Fibroblast of lung (primary cell): ENCODE measurements at regions not wholly inside any gene's neighbourhood (a gene's known extent, or its start where the extent isn't known, plus 50 kb on each side); places are given as distances from the start of the nearest gene placed in this dataset.
A peak's percentile ranks its signal among the peaks of the same experiment; 100 is the strongest.

ENCODE experiments used
- DNase-seq, 2 donors: peaks; one replicate each; pipeline versions ENCODE4 v3.0.0 to v3.0.0-alpha.2; 2010; ENCODE audit warnings: low read depth in 2 of 2
- H2AFZ ChIP-seq: 2 replicates; pipeline ENCODE4 v1.5.1; 2012; ENCODE audit warnings: low read length, control low read depth, inconsistent platforms
- H3K27ac ChIP-seq: 2 replicates; pipeline ENCODE4 v1.5.1; 2011; ENCODE audit warnings: low read length, control low read depth; ENCODE audit not compliant: insufficient read depth
- H3K27me3 ChIP-seq: 2 replicates; pipeline ENCODE4 v1.5.1; 2011; ENCODE audit warnings: mild to moderate bottlenecking, low read length; ENCODE audit not compliant: control insufficient read depth, insufficient read depth
- H3K36me3 ChIP-seq: 2 replicates; pipeline ENCODE4 v1.5.1; 2011; ENCODE audit warnings: low read length; ENCODE audit not compliant: control insufficient read depth, insufficient read depth
- H3K4me1 ChIP-seq: 2 replicates; pipeline ENCODE4 v1.5.1; 2011; ENCODE audit warnings: low read length; ENCODE audit not compliant: control insufficient read depth, insufficient read depth; ENCODE audit errors: extremely low read depth
- H3K4me2 ChIP-seq: 2 replicates; pipeline ENCODE4 v1.5.1; 2011; ENCODE audit warnings: low read length, control low read depth; ENCODE audit not compliant: insufficient read depth; ENCODE audit errors: extremely low read depth
- H3K4me3 ChIP-seq, 4 experiments: fragments of 200-600 bp in 1 of 4; sonication (generic) in 1 of 4; replicated peaks in 1 of 4; 2 replicates each; pipeline ENCODE4 v1.5.1; 2011 to 2016; ENCODE audit warnings: low read length in 4 of 4, low read depth in 3 of 4, mild to moderate bottlenecking in 3 of 4, control low read depth in 2 of 4, inconsistent platforms in 1 of 4, mixed read lengths in 1 of 4; ENCODE audit not compliant: insufficient read depth in 1 of 4; ENCODE audit errors: control extremely low read depth in 1 of 4
- H3K79me2 ChIP-seq: 2 replicates; pipeline ENCODE4 v1.5.1; 2012; ENCODE audit warnings: mild to moderate bottlenecking, low read length, inconsistent platforms; ENCODE audit not compliant: control insufficient read depth, insufficient read depth
- H3K9ac ChIP-seq: 2 replicates; pipeline ENCODE4 v1.5.1; 2011; ENCODE audit warnings: mild to moderate bottlenecking, low read length, control low read depth; ENCODE audit not compliant: insufficient read depth
- H3K9me3 ChIP-seq: 2 replicates; pipeline ENCODE4 v1.5.1; 2012; ENCODE audit warnings: low read depth, low read length; ENCODE audit not compliant: control insufficient read depth, insufficient read depth
- H4K20me1 ChIP-seq: 2 replicates; pipeline ENCODE4 v1.5.1; 2011; ENCODE audit warnings: low read length; ENCODE audit not compliant: control insufficient read depth, insufficient read depth; ENCODE audit errors: extremely low read depth
- EZH2 ChIP-seq: IDR thresholded peaks from 2 replicates; pipeline ENCODE4 v1.5.1; 2012; ENCODE audit warnings: low read length, control low read depth, mild to moderate bottlenecking; ENCODE audit errors: missing control alignments
- TF ChIP-seq, protein P1 (sequence below), 2 donors: IDR thresholded peaks in 1 of 2; conservative IDR thresholded peaks in 1 of 2; 1 replicate in 1 of 2; 2 replicates in 1 of 2; pipeline ENCODE4 v1.5.1; 2011 to 2012; ENCODE audit warnings: low read length in 2 of 2, control low read depth in 1 of 2, inconsistent platforms in 1 of 2, low read depth in 1 of 2, mild to moderate bottlenecking in 1 of 2

DNA sequence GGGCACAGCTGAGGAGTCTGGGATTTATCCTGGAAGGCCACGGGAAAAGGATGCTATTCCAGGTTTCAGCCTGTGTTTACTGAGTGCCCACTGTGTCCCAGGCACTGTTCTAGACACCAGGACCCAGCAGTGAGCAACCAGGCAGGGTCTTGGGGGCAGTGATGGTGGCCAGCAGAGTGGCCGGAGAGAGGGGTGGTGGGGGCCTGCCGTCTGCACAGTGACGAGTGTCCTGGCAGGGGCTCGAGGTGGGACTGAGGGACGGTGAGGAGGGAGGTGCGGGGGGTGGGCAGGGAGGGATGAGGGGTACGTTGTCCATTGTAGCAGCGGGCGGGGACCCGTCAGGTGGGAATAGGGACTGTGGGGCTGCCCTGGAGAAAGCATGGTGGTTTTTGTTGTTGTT is 66.3 kb upstream of the CIBAR2 start:
- peaks cover 6% of the 10 kb centered on the region for H3K36me3 ChIP-seq
- H3K9ac ChIP-seq = no peak overlapping the region
- no peaks in the 10 kb centered on the region for H3K27me3 ChIP-seq
- TF ChIP-seq, protein P1, sequence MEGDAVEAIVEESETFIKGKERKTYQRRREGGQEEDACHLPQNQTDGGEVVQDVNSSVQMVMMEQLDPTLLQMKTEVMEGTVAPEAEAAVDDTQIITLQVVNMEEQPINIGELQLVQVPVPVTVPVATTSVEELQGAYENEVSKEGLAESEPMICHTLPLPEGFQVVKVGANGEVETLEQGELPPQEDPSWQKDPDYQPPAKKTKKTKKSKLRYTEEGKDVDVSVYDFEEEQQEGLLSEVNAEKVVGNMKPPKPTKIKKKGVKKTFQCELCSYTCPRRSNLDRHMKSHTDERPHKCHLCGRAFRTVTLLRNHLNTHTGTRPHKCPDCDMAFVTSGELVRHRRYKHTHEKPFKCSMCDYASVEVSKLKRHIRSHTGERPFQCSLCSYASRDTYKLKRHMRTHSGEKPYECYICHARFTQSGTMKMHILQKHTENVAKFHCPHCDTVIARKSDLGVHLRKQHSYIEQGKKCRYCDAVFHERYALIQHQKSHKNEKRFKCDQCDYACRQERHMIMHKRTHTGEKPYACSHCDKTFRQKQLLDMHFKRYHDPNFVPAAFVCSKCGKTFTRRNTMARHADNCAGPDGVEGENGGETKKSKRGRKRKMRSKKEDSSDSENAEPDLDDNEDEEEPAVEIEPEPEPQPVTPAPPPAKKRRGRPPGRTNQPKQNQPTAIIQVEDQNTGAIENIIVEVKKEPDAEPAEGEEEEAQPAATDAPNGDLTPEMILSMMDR (conservative IDR thresholded peaks at IDR 0.05 in 1 of 2, IDR thresholded peaks at IDR 0.05 in 1 of 2; ENCODE audit: low read depth in 1 of 2, low read length in 2 of 2) = no peak
- no peak for TF ChIP-seq EZH2
- H3K9me3 ChIP-seq = no peaks in the 10 kb centered on the region
- no peak overlapping the region for H2AFZ ChIP-seq
- H3K4me2 ChIP-seq = no peak overlapping the region
- peaks cover 17% of the 10 kb centered on the region for H3K4me1 ChIP-seq
- H4K20me1 ChIP-seq = no peaks in the 10 kb centered on the region
- H3K4me3 ChIP-seq = no peak overlapping the region
- H3K27ac ChIP-seq = no peak overlapping the region
- DNase-seq = no peak
- H3K79me2 ChIP-seq = peaks cover 71% of the 10 kb centered on the region

- Histone ChIP-seq H3K4me1 (peaks cover 9% of the 10 kb centered on the region), H3K4me2 (no peak overlapping the region), H3K36me3 (peaks cover 6% of the 10 kb centered on the region), H3K27me3 (no peaks in the 10 kb centered on the region), H3K9me3 (no peaks in the 10 kb centered on the region), H4K20me1 (no peaks in the 10 kb centered on the region), H3K4me3 (no peak overlapping the region), H3K79me2 (peaks cover 66% of the 10 kb centered on the region), H3K9ac (no peak overlapping the region), H3K27ac (no peak overlapping the region), H2AFZ (no peak overlapping the region)
- TF ChIP-seq, protein P1 (conservative IDR thresholded peaks at IDR 0.05 in 1 of 2, IDR thresholded peaks at IDR 0.05 in 1 of 2; ENCODE audit: low read depth in 1 of 2, low read length in 2 of 2) = no peak
- no peak for TF ChIP-seq EZH2
- DNase-seq = peak in 1 of 2 donors; percentile 41
Observed at GRCh38 chr16:85179344-85180046, 67.2 kb upstream of the CIBAR2 start.

DNA sequence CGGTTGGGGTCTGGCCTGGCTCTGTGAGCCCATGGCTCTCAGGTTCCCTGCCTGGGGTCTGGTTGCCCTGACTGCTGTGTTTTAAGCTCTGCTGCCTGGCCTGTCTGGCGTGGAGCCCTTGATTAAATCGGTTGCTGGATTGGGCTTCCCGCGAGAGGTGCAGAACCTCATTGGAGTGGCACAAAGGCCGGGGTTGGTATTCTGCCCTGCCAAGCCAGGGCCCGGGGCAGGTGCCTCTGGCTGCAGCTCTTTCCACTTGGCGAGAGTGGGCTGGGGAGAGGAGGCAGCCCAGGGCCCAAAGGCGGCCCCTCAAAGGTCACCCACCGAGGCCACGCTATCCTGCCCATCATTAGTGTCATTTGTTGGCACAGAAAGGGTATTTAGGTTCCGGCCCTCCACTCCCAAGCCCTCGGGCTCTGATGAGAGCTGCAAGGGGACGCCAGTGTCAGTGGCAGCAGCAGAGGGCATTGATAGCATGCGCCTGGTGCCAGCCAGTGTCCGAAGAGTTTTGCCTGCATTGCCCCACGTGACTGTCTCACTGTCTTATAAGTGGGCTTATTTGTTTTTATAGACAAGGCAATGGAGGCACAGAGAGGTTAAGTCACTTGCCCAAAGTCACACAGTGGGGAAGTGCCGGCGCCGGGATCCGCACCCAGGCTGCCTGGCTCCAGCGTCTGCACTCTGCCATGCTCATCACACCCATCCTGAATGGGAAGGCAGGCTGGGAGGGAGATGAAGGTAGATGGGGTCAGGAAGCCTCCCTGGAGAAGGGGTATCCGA is 68.0 kb upstream of the CIBAR2 start:
- no peak overlapping the region for H3K27ac ChIP-seq
- H4K20me1 ChIP-seq = no peaks in the 10 kb centered on the region
- H3K36me3 ChIP-seq = peaks cover 8% of the 10 kb centered on the region
- peaks cover 2% of the 10 kb centered on the region for H3K4me1 ChIP-seq
- H3K4me3 ChIP-seq = no peak overlapping the region
- H3K27me3 ChIP-seq = no peaks in the 10 kb centered on the region
- no peak overlapping the region for H2AFZ ChIP-seq
- H3K9ac ChIP-seq = no peak overlapping the region
- no peaks in the 10 kb centered on the region for H3K9me3 ChIP-seq
- no peak for TF ChIP-seq EZH2
- H3K79me2 ChIP-seq = peaks cover 62% of the 10 kb centered on the region
- no peak for DNase-seq
- no peak overlapping the region for H3K4me2 ChIP-seq
